Naive B cell (primary cell): ENCODE measurements at regions not wholly inside any gene's neighbourhood (a gene's known extent, or its start where the extent isn't known, plus 50 kb on each side); places are given as distances from the start of the nearest gene placed in this dataset.
A peak's percentile ranks its signal among the peaks of the same experiment; 100 is the strongest.

Experiments
- ATAC-seq, 2 donors: fragments of 150-1000 bp; cut with Tn5 transposase; 2 replicates each; pipeline ENCODE4 v1.10.0; 2021; ENCODE audit warnings: low read depth in 2 of 2, mild to moderate bottlenecking in 2 of 2, moderate library complexity in 2 of 2
- DNase-seq: peaks from one replicate; pipeline ENCODE4 v3.0.0; 2022
- H3K27ac Mint-ChIP-seq, 6 donors: one replicate each; pipeline ENCODE4 v1.8.0; 2020 to 2022; ENCODE audit warnings: mild to moderate bottlenecking in 6 of 6, mixed read lengths in 6 of 6, moderate library complexity in 5 of 6, inconsistent platforms in 2 of 6
- H3K27me3 Mint-ChIP-seq, 3 donors: one replicate each; pipeline ENCODE4 v1.8.0; 2021 to 2022; ENCODE audit warnings: mixed read lengths in 3 of 3, mild to moderate bottlenecking in 1 of 3
- H3K36me3 Mint-ChIP-seq, 2 donors: one replicate each; pipeline ENCODE4 v1.8.0; 2020 to 2022; ENCODE audit warnings: mixed read lengths in 2 of 2, inconsistent platforms in 1 of 2, mild to moderate bottlenecking in 1 of 2
- H3K4me1 Mint-ChIP-seq, 3 donors: one replicate each; pipeline ENCODE4 v1.8.0; 2020 to 2022; ENCODE audit warnings: mixed read lengths in 3 of 3, inconsistent platforms in 1 of 3, mild to moderate bottlenecking in 1 of 3, moderate library complexity in 1 of 3
- H3K4me3 Mint-ChIP-seq, 8 donors: one replicate each; pipeline ENCODE4 v1.8.0; 2020 to 2022; ENCODE audit warnings: mild to moderate bottlenecking in 8 of 8, mixed read lengths in 8 of 8, moderate library complexity in 8 of 8, inconsistent platforms in 2 of 8
- H3K9me3 Mint-ChIP-seq, 7 donors: one replicate each; pipeline ENCODE4 v1.8.0; 2020 to 2022; ENCODE audit warnings: mixed read lengths in 7 of 7, mild to moderate bottlenecking in 5 of 7, inconsistent platforms in 2 of 7, moderate library complexity in 1 of 7

DNA sequence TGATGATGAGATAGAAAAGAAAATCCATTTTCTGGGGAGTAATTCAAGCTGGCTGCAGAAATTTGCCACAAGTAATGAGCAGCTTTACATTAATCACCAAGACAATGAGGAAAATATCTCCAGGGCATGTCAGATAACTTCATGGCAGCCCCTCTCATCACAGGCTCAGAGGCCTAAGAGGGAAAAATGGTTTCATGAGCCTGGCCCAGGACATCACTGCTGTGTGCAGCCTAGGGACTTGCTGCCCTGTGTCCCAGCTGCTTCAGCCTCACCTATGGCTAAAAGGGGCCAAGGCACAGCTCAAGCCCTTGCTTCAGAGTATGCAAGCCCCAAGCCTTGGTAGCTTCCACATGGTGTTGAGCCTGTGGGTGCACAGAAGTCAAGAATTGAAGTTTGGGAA lies 161.7 kb downstream of the OPA1 start:
- peaks cover 14 to 64% (median 30%) of the 10 kb centered on the region in 7 donors for H3K9me3 Mint-ChIP-seq
- peaks cover 34 to 61% (median 54%) of the 10 kb centered on the region in 3 donors for H3K27me3 Mint-ChIP-seq
- H3K4me3 Mint-ChIP-seq = no peak overlapping the region
- ATAC-seq = no peak
- DNase-seq = no peak
- H3K36me3 Mint-ChIP-seq = peaks cover 23 to 33% of the 10 kb centered on the region in 2 donors
- no peak overlapping the region for H3K27ac Mint-ChIP-seq
- no peaks in the 10 kb centered on the region for H3K4me1 Mint-ChIP-seq

DNA sequence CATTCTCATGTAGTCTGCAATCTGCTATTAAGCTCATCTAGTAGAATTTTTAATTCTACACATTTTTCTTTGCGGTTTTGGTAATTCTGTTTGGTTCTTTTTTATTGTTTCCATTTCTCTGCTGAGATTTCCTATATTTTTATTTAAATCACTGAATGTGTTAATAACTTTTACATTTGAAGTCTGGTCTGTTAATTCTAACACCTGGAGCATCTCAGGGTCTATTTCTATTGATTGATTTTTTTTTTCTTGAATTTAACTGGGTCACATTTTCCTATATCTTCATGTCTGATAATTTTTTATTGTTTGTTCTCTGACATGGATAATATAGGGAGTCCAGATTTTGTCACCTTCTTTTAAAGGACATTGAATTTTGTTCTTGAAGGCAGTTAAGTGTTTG lies 163.5 kb downstream of the OPA1 start:
- Mint-ChIP-seq H3K27me3 (peaks cover 37 to 56% (median 54%) of the 10 kb centered on the region in 3 donors), H3K9me3 (peaks cover 13 to 54% (median 28%) of the 10 kb centered on the region in 7 donors), H3K27ac (no peak overlapping the region), H3K4me3 (no peak overlapping the region), H3K36me3 (peaks cover 20 to 33% of the 10 kb centered on the region in 2 donors), H3K4me1 (no peaks in the 10 kb centered on the region)
- ATAC-seq (no peak), DNase-seq (no peak)

DNA sequence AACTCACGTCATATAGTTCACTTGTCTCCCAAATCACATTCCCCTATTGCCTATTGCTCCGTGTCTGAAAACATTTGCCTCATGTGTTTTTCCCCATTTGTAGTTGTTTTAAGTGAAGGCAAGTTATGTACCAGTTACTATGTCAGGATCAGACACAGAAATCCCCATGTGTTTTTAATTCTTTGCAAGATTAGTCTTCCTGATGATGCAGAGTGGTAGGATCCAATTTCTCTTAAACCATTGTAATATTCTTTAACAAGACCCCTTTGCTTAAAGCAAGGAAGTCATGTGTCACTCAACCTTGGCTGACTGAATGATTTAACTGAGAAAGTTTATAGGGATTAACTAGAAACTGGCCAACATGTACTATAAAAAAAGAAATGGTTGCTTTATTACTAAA lies 164.4 kb downstream of the OPA1 start:
- Mint-ChIP-seq H3K9me3 (peaks cover 13 to 49% (median 28%) of the 10 kb centered on the region in 7 donors), H3K36me3 (peaks cover 20 to 33% of the 10 kb centered on the region in 2 donors), H3K4me3 (no peak overlapping the region), H3K27me3 (peaks cover 33 to 52% (median 50%) of the 10 kb centered on the region in 3 donors), H3K4me1 (peaks cover 0 to 1% (median under 1%) of the 10 kb centered on the region in 3 donors), H3K27ac (no peak overlapping the region)
- no peak for DNase-seq
- no peak for ATAC-seq

DNA sequence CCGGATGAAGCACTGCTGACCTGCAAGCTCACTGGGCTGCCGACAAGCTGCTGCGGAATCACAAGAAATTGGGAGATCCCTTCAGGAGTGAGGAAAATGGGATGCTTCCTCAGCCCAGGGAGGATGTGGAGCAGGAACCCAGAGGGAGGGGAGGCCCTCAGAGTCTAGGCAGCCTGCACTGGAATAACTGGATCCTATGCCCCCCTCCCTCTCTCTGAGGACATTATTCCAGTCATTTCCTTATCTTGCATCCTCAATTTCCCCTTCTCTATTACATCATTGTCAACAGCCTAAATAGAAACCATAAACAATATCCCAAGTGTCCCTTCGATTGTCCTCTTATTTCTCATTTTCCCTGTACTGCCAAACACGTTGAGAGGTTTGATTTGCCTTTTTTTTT lies 169.0 kb downstream of the OPA1 start:
- ATAC-seq = no peak
- H3K27ac Mint-ChIP-seq = no peak overlapping the region
- H3K4me1 Mint-ChIP-seq = peaks cover 3 to 6% (median 3%) of the 10 kb centered on the region in 3 donors
- no peak for DNase-seq
- H3K9me3 Mint-ChIP-seq = peaks cover 6 to 20% (median 16%) of the 10 kb centered on the region in 7 donors
- peaks cover 6 to 19% of the 10 kb centered on the region in 2 donors for H3K36me3 Mint-ChIP-seq
- H3K4me3 Mint-ChIP-seq = no peak overlapping the region
- H3K27me3 Mint-ChIP-seq = peaks cover 27 to 48% (median 42%) of the 10 kb centered on the region in 3 donors

DNA sequence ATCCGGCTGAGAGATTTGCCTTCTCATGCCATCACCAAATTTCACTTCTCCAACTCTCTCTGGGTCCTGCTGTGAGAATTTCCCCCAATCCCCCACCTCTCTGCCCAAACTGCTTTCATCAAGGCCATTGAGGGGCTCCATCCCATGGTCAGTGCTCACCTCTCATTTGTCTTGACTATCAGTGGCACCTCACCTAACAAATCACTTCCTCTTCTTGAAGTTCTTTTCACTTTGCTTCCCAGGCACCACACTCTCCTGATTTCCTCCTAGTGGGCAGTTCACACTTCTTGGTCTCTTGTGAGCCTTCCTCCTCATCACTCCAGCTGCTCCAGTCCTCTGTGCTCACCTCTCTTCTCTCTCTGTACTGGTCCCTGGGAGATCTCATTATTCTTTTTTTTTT lies 169.6 kb downstream of the OPA1 start:
- Mint-ChIP-seq H3K9me3 (peaks cover 2 to 13% (median 9%) of the 10 kb centered on the region in 7 donors), H3K27ac (peak overlapping the region in 1 of 6 donors; percentile 62), H3K4me1 (peaks cover 3 to 6% (median 3%) of the 10 kb centered on the region in 3 donors), H3K36me3 (peaks cover 2 to 12% of the 10 kb centered on the region in 2 donors), H3K4me3 (no peak overlapping the region), H3K27me3 (peaks cover 27 to 46% (median 35%) of the 10 kb centered on the region in 3 donors)
- peak in 1 of 2 donors; percentile 16 for ATAC-seq
- DNase-seq = no peak

DNA sequence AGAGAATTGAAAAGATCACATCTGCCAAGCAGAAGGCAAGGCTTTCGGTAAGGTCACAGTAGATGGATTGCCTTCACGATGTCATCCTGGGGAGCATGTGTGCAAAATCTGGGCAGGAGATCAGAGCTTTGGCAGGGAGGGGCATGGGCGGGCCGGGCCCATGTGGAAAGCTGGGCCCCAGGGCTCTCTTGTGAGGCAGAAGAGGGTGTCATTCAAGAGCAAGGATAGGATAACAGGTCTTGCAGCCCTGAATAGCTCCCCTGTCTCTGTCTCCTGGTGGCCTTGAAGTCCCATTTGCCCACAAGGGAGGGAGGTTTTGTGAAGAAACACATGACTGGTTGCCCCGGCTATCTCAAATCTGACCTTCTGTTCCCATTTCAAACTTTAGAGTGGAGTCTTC lies 172.0 kb downstream of the OPA1 start:
- H3K27ac Mint-ChIP-seq = no peak overlapping the region
- peaks cover 3 to 6% (median 3%) of the 10 kb centered on the region in 3 donors for H3K4me1 Mint-ChIP-seq
- H3K9me3 Mint-ChIP-seq = no peaks in the 10 kb centered on the region
- H3K27me3 Mint-ChIP-seq = peaks cover 19 to 36% (median 23%) of the 10 kb centered on the region in 3 donors
- DNase-seq (no peak), ATAC-seq (no peak)
- H3K36me3 Mint-ChIP-seq = no peaks in the 10 kb centered on the region
- no peak overlapping the region for H3K4me3 Mint-ChIP-seq

DNA sequence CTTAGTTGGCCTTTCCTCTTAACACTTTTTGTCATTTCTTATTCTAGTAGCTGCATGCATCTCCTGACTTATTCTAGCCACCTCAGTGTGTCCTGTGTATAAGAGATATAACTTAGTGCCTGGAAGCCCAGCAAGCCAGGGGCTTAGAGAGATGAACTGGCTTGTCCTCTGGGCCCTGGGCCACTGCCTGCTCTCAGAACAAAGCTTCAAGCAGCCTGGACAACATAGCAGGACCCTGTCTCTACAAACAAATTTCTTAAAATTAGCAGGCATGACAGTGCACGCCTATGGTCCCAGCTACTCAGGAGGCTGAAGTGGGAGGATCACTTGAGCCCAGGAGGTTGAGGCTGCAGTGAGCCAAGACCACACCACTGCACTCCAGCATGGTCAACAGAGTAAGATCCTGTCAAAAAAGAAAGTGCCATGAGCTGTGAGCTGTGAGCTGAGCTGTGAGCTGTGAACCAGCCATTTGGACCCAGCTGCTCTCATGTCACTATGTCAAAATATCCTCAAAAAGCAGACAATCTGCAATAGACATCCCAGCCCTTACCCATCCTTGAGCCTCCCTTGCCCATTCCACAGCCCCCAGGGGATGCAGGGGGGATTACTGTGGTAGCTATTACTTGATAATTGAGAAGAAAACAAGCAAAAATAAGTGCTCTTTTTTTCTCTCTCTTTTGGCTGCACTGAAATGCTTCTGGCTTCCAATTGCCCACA lies 174.5 kb downstream of the OPA1 start:
- no peak overlapping the region for H3K4me3 Mint-ChIP-seq
- DNase-seq (no peak), ATAC-seq (no peak)
- peaks cover 23 to 35% (median 30%) of the 10 kb centered on the region in 3 donors for H3K27me3 Mint-ChIP-seq
- no peaks in the 10 kb centered on the region for H3K36me3 Mint-ChIP-seq
- peaks cover 2 to 4% (median 3%) of the 10 kb centered on the region in 3 donors for H3K4me1 Mint-ChIP-seq
- no peaks in the 10 kb centered on the region for H3K9me3 Mint-ChIP-seq
- peak overlapping the region in 1 of 6 donors; percentile 51 for H3K27ac Mint-ChIP-seq

DNA sequence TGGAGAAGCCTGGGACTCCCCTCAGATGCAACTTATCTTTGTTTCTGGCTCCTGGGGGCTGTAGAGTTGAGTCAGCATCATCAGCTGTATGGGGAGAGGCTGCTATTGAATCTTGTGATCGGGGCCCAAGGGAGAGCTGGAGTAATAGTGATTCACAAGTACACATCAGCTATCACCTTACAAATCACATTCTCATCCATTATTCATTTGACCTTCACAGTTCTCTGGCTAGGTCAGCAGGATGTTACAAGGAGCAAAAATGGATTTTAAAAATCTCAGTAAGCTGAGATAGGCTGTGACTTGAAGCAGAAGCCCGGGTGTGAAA lies 175.0 kb downstream of the OPA1 start:
- no peaks in the 10 kb centered on the region for H3K4me1 Mint-ChIP-seq
- ATAC-seq = no peak
- peaks cover 23 to 35% (median 31%) of the 10 kb centered on the region in 3 donors for H3K27me3 Mint-ChIP-seq
- H3K27ac Mint-ChIP-seq = no peak overlapping the region
- no peak for DNase-seq
- H3K9me3 Mint-ChIP-seq = no peaks in the 10 kb centered on the region
- no peaks in the 10 kb centered on the region for H3K36me3 Mint-ChIP-seq
- no peak overlapping the region for H3K4me3 Mint-ChIP-seq

DNA sequence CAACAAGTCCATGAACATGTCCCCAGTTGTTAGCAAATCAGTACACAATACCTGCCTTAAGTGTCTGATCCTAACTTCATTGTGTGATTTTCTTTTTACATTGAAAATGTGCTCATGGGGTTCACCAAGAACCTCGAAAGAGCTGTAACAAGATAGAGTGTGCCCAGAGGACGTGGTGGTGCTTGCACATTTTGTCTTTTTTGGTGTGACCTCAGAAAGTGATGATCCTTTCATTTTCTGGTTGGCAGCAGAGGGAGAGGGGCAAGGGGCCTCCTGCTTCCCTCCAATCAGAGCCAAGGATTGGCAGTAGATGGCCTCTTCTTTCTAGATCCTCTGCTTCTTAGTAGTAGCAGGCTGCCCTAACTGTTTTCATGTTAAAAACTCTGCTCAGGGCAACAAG lies 176.4 kb downstream of the OPA1 start:
- ATAC-seq (no peak), DNase-seq (no peak)
- Mint-ChIP-seq H3K4me1 (no peaks in the 10 kb centered on the region), H3K9me3 (no peaks in the 10 kb centered on the region), H3K27me3 (peaks cover 19 to 36% (median 33%) of the 10 kb centered on the region in 3 donors), H3K4me3 (no peak overlapping the region), H3K27ac (no peak overlapping the region), H3K36me3 (no peaks in the 10 kb centered on the region)

DNA sequence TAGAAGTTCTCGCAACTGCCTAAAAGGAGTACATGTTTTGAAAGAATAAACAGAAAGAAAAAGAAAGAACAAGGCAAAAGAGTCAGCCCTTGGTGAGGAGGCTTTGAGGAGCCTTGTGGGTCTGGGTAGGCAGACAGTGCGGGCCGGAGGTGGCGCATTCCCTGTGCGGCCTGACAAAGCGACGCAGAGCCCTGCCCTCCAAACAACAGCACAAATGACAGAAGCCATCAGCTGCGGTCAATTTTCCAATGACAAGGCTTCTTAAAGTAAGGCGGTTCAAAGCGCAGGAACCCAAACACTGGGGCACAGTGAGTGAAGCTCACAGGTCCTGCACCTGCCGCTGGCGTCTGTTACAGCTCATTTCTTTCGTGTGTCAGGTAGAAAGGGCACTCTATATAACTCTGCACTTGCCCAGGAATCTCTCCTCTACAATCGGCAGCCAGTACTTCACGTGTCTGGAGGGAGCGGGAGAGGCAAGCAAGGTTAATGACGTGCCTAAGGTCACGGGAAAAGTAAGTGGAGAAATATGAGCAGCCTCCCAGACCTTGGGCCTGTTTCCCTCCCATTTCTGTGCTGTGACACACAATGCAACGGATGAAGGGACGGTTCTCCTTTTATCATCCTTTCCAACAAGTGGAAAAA lies 178.1 kb downstream of the OPA1 start:
- ATAC-seq = no peak
- no peak for DNase-seq
- H3K27me3 Mint-ChIP-seq = peaks cover 22 to 50% (median 45%) of the 10 kb centered on the region in 3 donors
- H3K4me1 Mint-ChIP-seq = peaks cover 0 to 4% (median 0%) of the 10 kb centered on the region in 3 donors
- no peak overlapping the region for H3K4me3 Mint-ChIP-seq
- H3K27ac Mint-ChIP-seq = no peak overlapping the region
- no peaks in the 10 kb centered on the region for H3K36me3 Mint-ChIP-seq
- no peaks in the 10 kb centered on the region for H3K9me3 Mint-ChIP-seq

DNA sequence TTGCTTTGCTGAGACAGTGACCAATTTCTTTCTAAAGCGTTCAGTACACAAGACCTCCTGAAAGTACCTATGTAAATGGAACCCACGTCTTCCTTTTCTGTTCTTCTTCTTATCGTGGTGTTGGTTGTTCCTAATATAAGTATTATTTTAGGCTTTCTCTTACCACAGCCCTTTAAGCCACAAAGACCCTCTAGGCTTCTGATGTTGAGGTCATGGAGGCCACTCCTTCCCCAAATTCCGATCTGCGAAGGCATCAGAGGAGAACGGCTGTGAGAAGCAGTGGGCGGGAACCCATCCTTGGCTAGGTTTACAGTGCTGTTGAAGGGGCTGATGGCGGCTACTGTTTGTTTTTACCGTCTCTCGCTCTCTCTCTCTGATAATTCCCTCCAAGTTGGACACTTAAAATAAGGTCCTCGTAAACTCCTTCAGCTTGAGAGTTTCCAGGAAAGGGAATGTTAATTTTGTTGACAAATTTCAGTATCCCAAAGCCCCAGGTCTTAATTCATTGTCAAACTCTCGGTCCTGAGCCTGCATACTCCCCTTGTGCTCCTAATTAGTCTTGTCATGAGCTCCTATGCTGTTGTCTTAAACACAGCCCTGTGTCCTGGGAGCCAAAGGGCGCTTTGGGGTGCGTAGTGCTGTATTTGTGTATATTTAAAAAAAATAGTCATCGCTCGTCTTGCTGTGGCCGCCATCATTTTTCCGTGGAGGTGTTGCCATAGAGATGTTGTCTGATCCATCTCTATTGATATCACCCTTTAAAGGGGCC lies 178.8 kb downstream of the OPA1 start:
- peak overlapping the region in 1 of 6 donors; percentile 20 for H3K27ac Mint-ChIP-seq
- H3K9me3 Mint-ChIP-seq = no peaks in the 10 kb centered on the region
- H3K27me3 Mint-ChIP-seq = peaks cover 27 to 50% (median 44%) of the 10 kb centered on the region in 3 donors
- H3K4me3 Mint-ChIP-seq = no peak overlapping the region
- H3K36me3 Mint-ChIP-seq = peaks cover 0 to 4% of the 10 kb centered on the region in 2 donors
- ATAC-seq (no peak), DNase-seq (no peak)
- H3K4me1 Mint-ChIP-seq = peaks cover 0 to 11% (median 0%) of the 10 kb centered on the region in 3 donors

DNA sequence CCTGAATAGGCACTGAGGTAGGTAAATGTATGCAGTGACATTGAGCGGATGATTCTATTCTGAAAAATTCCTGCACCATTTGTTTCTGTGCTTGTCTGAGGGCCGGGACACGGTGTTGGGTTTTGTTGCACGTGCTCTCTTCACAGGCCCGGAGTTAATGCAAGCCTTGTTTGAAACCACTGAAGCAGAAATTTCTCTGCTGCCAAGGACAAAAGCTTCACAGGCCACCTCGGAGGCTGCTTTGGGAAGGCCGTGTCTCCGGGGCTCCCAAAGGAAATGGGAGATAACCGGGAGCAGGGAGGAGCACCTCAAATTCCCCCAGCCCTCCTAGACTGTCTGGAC lies 179.4 kb downstream of the OPA1 start:
- Mint-ChIP-seq H3K27me3 (peaks cover 23 to 50% (median 38%) of the 10 kb centered on the region in 3 donors), H3K27ac (no peak overlapping the region), H3K36me3 (peaks cover 0 to 4% of the 10 kb centered on the region in 2 donors), H3K4me3 (no peak overlapping the region), H3K4me1 (peaks cover 0 to 11% (median 0%) of the 10 kb centered on the region in 3 donors), H3K9me3 (no peaks in the 10 kb centered on the region)
- ATAC-seq (no peak), DNase-seq (no peak)

DNA sequence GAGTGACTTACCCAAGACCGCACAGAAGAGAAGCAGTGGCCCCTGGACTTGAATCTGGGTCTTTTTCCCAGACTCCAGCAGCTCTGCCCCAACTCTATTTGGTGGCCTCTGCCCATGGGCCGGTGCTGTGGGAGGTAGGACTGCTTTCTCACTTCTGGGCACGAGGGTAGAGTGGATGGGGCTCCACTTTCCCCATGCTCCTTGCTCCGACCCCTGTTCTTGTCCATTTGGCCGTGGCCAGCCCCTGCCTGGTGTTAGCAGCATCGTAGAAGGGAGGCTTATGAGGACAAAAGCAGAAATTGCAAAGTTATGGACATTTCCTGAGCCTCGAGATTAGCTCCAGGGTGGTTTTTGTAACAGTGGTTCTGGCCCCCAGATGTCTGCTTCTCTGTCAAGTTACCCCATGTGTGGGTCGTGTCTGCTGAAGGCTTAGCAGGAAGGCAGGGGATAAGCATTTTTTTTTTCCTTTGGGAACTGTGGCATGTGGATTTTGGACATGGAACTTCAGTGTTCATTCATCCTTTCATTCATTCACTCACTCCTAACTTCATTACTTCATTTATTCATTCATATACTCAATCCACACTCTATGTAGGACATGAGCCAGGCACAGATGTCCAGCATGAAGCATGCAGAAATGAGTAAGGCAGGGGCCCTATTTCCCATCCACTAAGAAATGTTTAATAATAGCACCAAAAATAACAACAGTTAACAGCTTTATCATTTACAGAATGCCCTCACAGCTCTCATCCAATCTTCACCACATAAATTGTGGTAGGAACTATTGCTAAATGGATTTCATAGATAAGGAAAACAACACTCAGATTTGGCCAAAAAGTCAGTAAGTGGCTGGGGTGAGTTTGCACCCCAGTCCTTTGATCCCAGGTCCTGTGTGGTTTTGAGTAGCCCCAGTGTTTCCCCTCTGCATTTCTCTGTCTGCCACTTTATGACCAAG lies 180.5 kb downstream of the OPA1 start:
- H3K36me3 Mint-ChIP-seq = peaks cover 0 to 4% of the 10 kb centered on the region in 2 donors
- no peaks in the 10 kb centered on the region for H3K9me3 Mint-ChIP-seq
- peaks cover 0 to 11% (median 0%) of the 10 kb centered on the region in 3 donors for H3K4me1 Mint-ChIP-seq
- ATAC-seq (no peak), DNase-seq (no peak)
- no peak overlapping the region for H3K4me3 Mint-ChIP-seq
- peaks cover 25 to 52% (median 38%) of the 10 kb centered on the region in 3 donors for H3K27me3 Mint-ChIP-seq
- H3K27ac Mint-ChIP-seq = no peak overlapping the region
